Muscle of leg (tissue), 3 donors: ENCODE measurements at regions not wholly inside any gene's neighbourhood (a gene's known extent, or its start where the extent isn't known, plus 50 kb on each side); places are given as distances from the start of the nearest gene placed in this dataset.

Experiments used
- DNase-seq: peaks from one replicate; pipeline ENCODE4 v3.0.0; 2013
- H3K27ac ChIP-seq: one replicate; pipeline ENCODE4 v1.5.1; 2013; ENCODE audit warnings: mild to moderate bottlenecking, low read length, control low read depth
- H3K27me3 ChIP-seq: one replicate; pipeline ENCODE4 v1.6.1; 2013; ENCODE audit warnings: low read length; ENCODE audit not compliant: control insufficient read depth, insufficient read depth
- H3K36me3 ChIP-seq: one replicate; pipeline ENCODE4 v1.6.1; 2013; ENCODE audit warnings: low read length; ENCODE audit not compliant: control insufficient read depth, insufficient read depth
- H3K4me1 ChIP-seq: one replicate; pipeline ENCODE4 v1.6.1; 2013; ENCODE audit warnings: low read length; ENCODE audit not compliant: control insufficient read depth, insufficient read depth
- H3K4me3 ChIP-seq: one replicate; pipeline ENCODE4 v1.5.1; 2013; ENCODE audit warnings: low read length, control low read depth
- H3K9me3 ChIP-seq: replicated peaks from 2 replicates; pipeline ENCODE4 v1.6.1; 2013; ENCODE audit warnings: low read depth, low read length; ENCODE audit not compliant: control insufficient read depth
- WGBS: methylation state at CpG from one replicate; pipeline ENCODE4 v1.1.5; 2013; ENCODE audit warnings: missing lambda C conversion rate; ENCODE audit not compliant: insufficient coverage; 5-methylcytosine and 5-hydroxymethylcytosine counted together

- Histone ChIP-seq H3K27me3 (no peaks in the 10 kb centered on the region), H3K4me3 (no peak overlapping the region), H3K9me3 (no peaks in the 10 kb centered on the region), H3K27ac (no peak overlapping the region), H3K36me3 (no peaks in the 10 kb centered on the region), H3K4me1 (peaks cover 72% of the 10 kb centered on the region)
- DNase-seq, result no peak
- WGBS, result 85% methylated on average over 4 of the region's 8 CpGs
Measured at GRCh38 chr2:42933824-42934254, 141.5 kb upstream of the HAAO start.

- Histone ChIP-seq H3K4me3 (no peak overlapping the region), H3K36me3 (no peaks in the 10 kb centered on the region), H3K27ac (peak overlapping the region; percentile 55), H3K4me1 (peaks cover 80% of the 10 kb centered on the region), H3K27me3 (no peaks in the 10 kb centered on the region), H3K9me3 (no peaks in the 10 kb centered on the region)
- no peak for DNase-seq
- 81% methylated on average over 12 of the region's 13 CpGs for WGBS
Measured at GRCh38 chr2:42932271-42933151, 140.1 kb upstream of the HAAO start.

GRCh38 chr2:42931818-42932195 lies 139.4 kb upstream of the HAAO start:
- Histone ChIP-seq H3K27ac (peak overlapping the region; percentile 55), H3K9me3 (no peaks in the 10 kb centered on the region), H3K4me1 (peaks cover 80% of the 10 kb centered on the region), H3K4me3 (no peak overlapping the region), H3K36me3 (no peaks in the 10 kb centered on the region), H3K27me3 (no peaks in the 10 kb centered on the region)
- WGBS, result no CpG with 5 or more reads among the region's 3 CpGs
- DNase-seq, result peak; percentile 64

DNA sequence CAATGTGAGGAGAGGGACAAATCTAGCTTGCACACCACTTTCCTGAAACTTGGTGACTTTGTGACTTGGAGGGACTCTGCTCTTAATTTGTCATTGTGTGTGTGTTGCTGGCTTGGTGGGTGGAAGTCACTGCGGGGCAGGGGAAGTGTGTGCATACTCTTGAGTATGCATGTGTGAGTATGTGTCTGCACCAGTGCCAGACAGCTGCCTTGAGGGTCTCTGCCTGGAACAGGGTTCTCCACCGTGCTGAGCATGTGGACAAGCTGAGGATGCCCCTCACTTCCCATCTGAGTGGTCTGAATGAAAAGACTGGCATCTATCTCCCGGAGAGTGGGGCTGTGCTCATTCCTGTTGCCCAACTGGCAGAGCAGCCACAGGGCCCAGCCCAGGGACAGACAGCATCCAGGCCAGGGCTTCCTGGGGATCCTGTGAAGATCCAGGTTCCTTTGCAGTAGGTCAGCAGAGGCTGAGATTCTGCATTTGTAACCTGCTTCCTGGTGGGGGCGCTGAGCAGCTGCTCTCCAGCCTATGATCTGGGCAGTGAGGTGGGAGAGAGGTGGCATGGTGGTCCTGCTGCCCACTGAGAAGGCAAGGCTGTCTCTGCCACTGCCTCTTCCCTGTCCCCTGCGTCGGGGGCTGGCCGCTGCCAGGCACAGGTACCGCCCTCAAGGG lies 138.9 kb upstream of the HAAO start:
- no peak overlapping the region for H3K4me3 ChIP-seq
- H3K9me3 ChIP-seq, result no peaks in the 10 kb centered on the region
- WGBS, result 55% methylated on average over 6 of the region's 8 CpGs
- H3K27ac ChIP-seq, result peak overlapping the region; percentile 29
- H3K4me1 ChIP-seq, result peaks cover 80% of the 10 kb centered on the region
- H3K36me3 ChIP-seq, result no peaks in the 10 kb centered on the region
- DNase-seq, result no peak
- H3K27me3 ChIP-seq, result no peaks in the 10 kb centered on the region

- Histone ChIP-seq H3K9me3 (no peaks in the 10 kb centered on the region), H3K4me1 (peaks cover 85% of the 10 kb centered on the region), H3K36me3 (no peaks in the 10 kb centered on the region), H3K4me3 (no peak overlapping the region), H3K27ac (peak overlapping the region; percentile 96), H3K27me3 (no peaks in the 10 kb centered on the region)
- 17% methylated on average over 4 of the region's 5 CpGs for WGBS
- peak; percentile 55 for DNase-seq
Measured at GRCh38 chr2:42930025-42930581, 137.7 kb upstream of the HAAO start.

DNA sequence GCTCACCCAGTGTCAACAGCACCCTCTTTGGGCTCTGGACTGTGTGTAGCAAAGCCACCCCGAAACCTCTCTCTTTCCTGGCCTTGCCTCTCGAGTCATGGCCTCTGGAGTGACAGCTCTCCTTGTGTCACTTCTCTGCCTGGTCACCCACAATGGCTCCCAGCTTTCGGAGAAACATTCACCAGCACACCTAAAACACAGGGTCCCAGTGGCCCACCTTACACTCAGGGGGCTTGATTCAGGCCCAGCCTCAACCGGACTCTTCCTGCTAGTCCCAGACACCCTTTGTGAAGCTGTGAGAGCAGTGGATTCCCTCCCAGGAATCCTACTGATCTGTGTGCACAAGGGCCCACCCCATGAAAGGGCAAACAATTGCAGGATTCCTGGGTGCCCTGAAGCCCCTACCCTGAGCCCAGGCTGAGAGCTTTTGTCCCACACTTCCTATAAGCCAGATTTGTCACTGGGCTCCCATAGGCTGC lies 137.2 kb upstream of the HAAO start:
- H3K4me1 ChIP-seq, result peaks cover 88% of the 10 kb centered on the region
- no peak for DNase-seq
- H3K9me3 ChIP-seq, result no peaks in the 10 kb centered on the region
- no peaks in the 10 kb centered on the region for H3K27me3 ChIP-seq
- H3K36me3 ChIP-seq, result no peaks in the 10 kb centered on the region
- peak overlapping the region; percentile 96 for H3K27ac ChIP-seq
- WGBS, result 71% methylated on average over 4 of the region's 4 CpGs
- H3K4me3 ChIP-seq, result no peak overlapping the region

DNA sequence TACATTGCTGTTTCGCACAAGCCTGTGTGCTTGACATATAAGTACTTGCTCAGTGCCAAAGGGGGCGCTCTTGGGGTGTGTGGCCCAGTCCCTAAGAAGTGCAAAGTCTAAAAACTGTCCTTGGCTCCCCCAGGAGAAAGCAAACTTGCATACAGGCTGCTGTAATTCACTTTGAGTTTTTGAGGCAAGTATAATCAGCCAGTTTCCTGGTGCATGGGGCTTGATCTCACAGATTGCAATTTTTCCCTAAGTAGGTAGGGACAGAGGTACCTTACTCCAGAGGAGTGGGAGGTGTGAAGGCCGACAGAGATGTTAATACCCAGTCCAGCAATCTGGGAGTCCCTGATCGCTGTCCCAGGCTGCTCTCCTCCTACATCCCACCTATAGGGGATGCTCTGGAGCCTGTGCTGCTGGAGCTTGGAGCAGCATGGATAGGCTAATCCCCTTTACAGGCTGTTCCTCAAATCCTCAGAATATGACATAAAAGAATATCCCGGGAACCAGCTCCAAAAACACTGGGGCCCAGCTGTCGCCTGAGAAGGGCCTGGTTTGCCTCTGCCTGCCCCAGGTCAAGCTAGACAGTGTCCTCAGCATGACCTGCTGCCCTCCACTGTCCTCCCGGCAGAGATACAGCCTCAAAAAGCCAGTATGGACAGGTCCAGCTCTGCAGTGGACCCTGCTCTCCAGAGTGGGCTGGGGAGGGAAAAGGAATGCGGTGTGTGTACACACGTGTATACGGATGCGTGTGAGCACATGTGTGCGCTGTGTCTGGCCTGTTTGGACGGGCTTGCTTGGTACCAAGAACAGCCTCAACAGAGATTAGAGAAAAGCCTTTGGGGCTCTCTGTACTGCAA lies 136.5 kb upstream of the HAAO start:
- no peak overlapping the region for H3K4me3 ChIP-seq
- peak; percentile 85 for DNase-seq
- no peaks in the 10 kb centered on the region for H3K27me3 ChIP-seq
- no peaks in the 10 kb centered on the region for H3K36me3 ChIP-seq
- WGBS, result 51% methylated on average over 11 of the region's 13 CpGs
- H3K9me3 ChIP-seq, result no peaks in the 10 kb centered on the region
- H3K27ac ChIP-seq, result peak overlapping the region; percentile 96
- H3K4me1 ChIP-seq, result peaks cover 88% of the 10 kb centered on the region

- H3K27ac ChIP-seq, result peak overlapping the region; percentile 96
- peaks cover 93% of the 10 kb centered on the region for H3K4me1 ChIP-seq
- no peaks in the 10 kb centered on the region for H3K27me3 ChIP-seq
- no peak overlapping the region for H3K4me3 ChIP-seq
- no peaks in the 10 kb centered on the region for H3K9me3 ChIP-seq
- no peak for DNase-seq
- no peaks in the 10 kb centered on the region for H3K36me3 ChIP-seq
- WGBS, result 42% methylated on average over 4 of the region's 9 CpGs
Measured at GRCh38 chr2:42928161-42928691, 135.8 kb upstream of the HAAO start.

GRCh38 chr2:42927334-42928160 lies 135.2 kb upstream of the HAAO start:
- peaks cover 98% of the 10 kb centered on the region for H3K4me1 ChIP-seq
- peak; percentile 91 for DNase-seq
- no peaks in the 10 kb centered on the region for H3K27me3 ChIP-seq
- peak overlapping the region; percentile 96 for H3K27ac ChIP-seq
- 43% methylated on average over 2 of the region's 10 CpGs for WGBS
- no peaks in the 10 kb centered on the region for H3K36me3 ChIP-seq
- H3K9me3 ChIP-seq, result no peaks in the 10 kb centered on the region
- H3K4me3 ChIP-seq, result no peak overlapping the region
